ENCODE measurements at regions not wholly inside any gene's neighbourhood (a gene's known extent, or its start where the extent isn't known, plus 50 kb on each side); places are given as distances from the start of the nearest gene placed in this dataset.

DNA sequence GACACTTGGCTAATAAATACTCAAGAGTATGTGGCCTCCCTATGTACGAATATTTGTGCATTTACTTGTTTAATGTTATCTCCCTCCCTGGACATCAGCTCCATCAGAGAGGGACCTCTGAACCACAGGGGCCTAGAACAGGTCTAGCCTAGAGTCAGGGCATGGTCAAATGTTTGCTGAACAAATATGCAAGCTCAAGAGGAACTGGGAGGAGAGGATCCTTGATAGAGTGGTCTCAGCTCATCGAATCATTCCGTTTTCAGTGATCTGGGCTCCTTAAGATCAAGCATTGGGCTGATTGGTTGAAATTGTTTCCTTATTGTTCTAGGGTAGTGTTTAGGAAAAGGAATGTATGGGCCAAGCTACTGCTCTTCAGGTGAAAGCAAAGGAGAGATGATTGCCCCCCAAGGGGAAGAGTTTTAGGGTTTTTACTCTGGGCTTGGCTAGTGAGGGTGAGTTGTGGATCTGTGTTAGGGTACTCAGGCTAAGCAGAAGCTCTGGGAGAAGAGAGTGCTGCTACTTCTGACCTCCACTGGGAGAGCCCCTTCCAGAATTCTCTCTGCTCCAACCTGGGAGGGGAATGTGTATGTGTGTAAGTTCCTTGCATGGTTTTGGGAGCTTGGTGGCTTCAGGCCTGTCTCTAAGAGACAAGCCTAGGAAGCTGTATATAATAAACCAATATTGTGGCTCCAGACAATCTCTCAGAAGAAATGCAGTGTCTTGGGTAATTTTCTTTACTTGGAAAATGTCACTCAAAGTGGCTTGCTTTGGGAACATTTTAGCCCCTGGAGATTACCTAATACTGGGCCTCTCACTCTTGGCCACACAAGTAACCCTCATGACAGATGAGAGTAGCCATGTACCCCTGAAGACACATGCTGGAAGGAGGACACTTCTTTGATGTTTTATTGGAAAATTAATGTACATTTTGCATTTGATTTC lies 110.0 kb downstream of the EMX2 start:
- no peaks in the 10 kb centered on the region for H3K79me2 ChIP-seq (ENCODE audit: insufficient read depth, low read length)
- no peaks in the 10 kb centered on the region for H3K9me3 ChIP-seq (ENCODE audit: low read depth, low read length)
- H2AFZ ChIP-seq (ENCODE audit: low read length) = no peak overlapping the region
- DNase-seq (ENCODE audit: insufficient read length, low spot score, missing footprints) = no peak
- H3K27me3 ChIP-seq (ENCODE audit: insufficient read depth, low read length) = no peaks in the 10 kb centered on the region
- no peaks in the 10 kb centered on the region for H4K20me1 ChIP-seq (ENCODE audit: insufficient read depth, low read length)
- H3K4me1 ChIP-seq (ENCODE audit: insufficient read depth, low read length) = peaks cover 5% of the 10 kb centered on the region
- no peak overlapping the region for H3K4me3 ChIP-seq (ENCODE audit: insufficient read depth, low read length)
- no peak for TF ChIP-seq CTCF (IDR thresholded peaks at IDR 0.05; ENCODE audit: extremely low read depth, low read depth, low read length)
- H3K27ac ChIP-seq (ENCODE audit: low read depth, low read length) = peak overlapping the region; percentile 38
- H3K36me3 ChIP-seq (ENCODE audit: insufficient read depth, low read length) = no peaks in the 10 kb centered on the region
- H3K4me2 ChIP-seq (ENCODE audit: insufficient read depth, low read length) = no peak overlapping the region

DNA sequence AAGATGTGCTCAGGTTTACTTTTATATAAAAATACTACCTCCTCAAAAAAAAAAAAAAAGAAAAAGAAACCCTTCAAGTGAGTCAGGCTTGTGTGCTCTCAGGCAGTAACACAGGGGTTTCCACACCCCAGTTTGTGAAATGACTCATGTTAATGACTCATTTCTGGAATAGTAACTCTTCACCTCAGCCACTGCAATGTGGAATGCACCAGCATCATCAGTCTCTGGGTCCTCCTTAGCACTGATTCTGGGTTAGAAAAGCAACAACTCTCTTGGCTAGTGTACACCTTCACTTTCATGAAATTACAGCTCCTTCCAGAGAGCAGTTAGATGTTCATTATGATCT lies 110.6 kb downstream of the EMX2 start:
- no peak overlapping the region for H2AFZ ChIP-seq (ENCODE audit: low read length)
- DNase-seq (ENCODE audit: insufficient read length, low spot score, missing footprints) = peak; percentile 80
- H3K36me3 ChIP-seq (ENCODE audit: insufficient read depth, low read length) = no peaks in the 10 kb centered on the region
- H3K4me1 ChIP-seq (ENCODE audit: insufficient read depth, low read length) = peaks cover 5% of the 10 kb centered on the region
- no peak overlapping the region for H3K4me3 ChIP-seq (ENCODE audit: insufficient read depth, low read length)
- no peaks in the 10 kb centered on the region for H3K27me3 ChIP-seq (ENCODE audit: insufficient read depth, low read length)
- no peak for TF ChIP-seq CTCF (IDR thresholded peaks at IDR 0.05; ENCODE audit: extremely low read depth, low read depth, low read length)
- no peaks in the 10 kb centered on the region for H3K79me2 ChIP-seq (ENCODE audit: insufficient read depth, low read length)
- no peak overlapping the region for H3K27ac ChIP-seq (ENCODE audit: low read depth, low read length)
- H3K9me3 ChIP-seq (ENCODE audit: low read depth, low read length) = no peaks in the 10 kb centered on the region
- no peak overlapping the region for H3K4me2 ChIP-seq (ENCODE audit: insufficient read depth, low read length)
- H4K20me1 ChIP-seq (ENCODE audit: insufficient read depth, low read length) = no peaks in the 10 kb centered on the region

DNA sequence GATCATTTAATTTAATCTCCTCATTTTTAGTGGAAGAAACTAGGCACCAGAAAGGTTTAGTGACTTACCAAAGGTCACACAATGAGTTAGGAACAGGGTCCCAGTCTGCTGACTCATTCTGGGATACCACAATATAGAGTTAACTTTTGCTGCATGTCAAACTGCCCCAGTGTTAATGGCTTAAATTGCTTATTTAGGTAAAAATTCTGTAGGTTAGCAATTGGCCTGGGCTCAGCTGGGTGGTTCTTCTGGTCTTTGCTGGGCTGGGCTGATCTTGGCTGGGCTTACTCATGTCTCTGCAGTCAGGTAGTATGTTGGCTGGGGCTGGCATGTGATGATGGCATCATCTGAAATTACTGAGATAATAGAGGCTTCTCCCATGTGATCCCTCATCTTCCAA lies 111.6 kb downstream of the EMX2 start:
- peaks cover 5% of the 10 kb centered on the region for H3K4me1 ChIP-seq (ENCODE audit: insufficient read depth, low read length)
- H2AFZ ChIP-seq (ENCODE audit: low read length) = no peak overlapping the region
- no peaks in the 10 kb centered on the region for H3K36me3 ChIP-seq (ENCODE audit: insufficient read depth, low read length)
- H3K9me3 ChIP-seq (ENCODE audit: low read depth, low read length) = no peaks in the 10 kb centered on the region
- H4K20me1 ChIP-seq (ENCODE audit: insufficient read depth, low read length) = no peaks in the 10 kb centered on the region
- DNase-seq (ENCODE audit: insufficient read length, low spot score, missing footprints) = no peak
- H3K4me2 ChIP-seq (ENCODE audit: insufficient read depth, low read length) = no peak overlapping the region
- H3K27me3 ChIP-seq (ENCODE audit: insufficient read depth, low read length) = no peaks in the 10 kb centered on the region
- no peaks in the 10 kb centered on the region for H3K79me2 ChIP-seq (ENCODE audit: insufficient read depth, low read length)
- no peak overlapping the region for H3K4me3 ChIP-seq (ENCODE audit: insufficient read depth, low read length)
- no peak for TF ChIP-seq CTCF (IDR thresholded peaks at IDR 0.05; ENCODE audit: extremely low read depth, low read depth, low read length)
- no peak overlapping the region for H3K27ac ChIP-seq (ENCODE audit: low read depth, low read length)

Measured in osteoblast (primary cell).